Ectodermal cell (in vitro differentiated cells): ENCODE measurements at regions not wholly inside any gene's neighbourhood (a gene's known extent, or its start where the extent isn't known, plus 50 kb on each side); places are given as distances from the start of the nearest gene placed in this dataset.

ENCODE experiments used
- H3K27ac ChIP-seq: 2 replicates; pipeline ENCODE4 v1.7.0; 2013; ENCODE audit warnings: mild to moderate bottlenecking, low read depth, low read length; ENCODE audit not compliant: insufficient read depth, poor library complexity, severe bottlenecking
- H3K27me3 ChIP-seq: 2 replicates; pipeline ENCODE4 v1.7.0; 2013; ENCODE audit warnings: mild to moderate bottlenecking, low read length; ENCODE audit not compliant: insufficient read depth, control insufficient read depth, poor library complexity, severe bottlenecking
- H3K36me3 ChIP-seq: one replicate; pipeline ENCODE4 v1.7.0; 2013; ENCODE audit warnings: low read length; ENCODE audit not compliant: control insufficient read depth, insufficient read depth
- H3K4me1 ChIP-seq: one replicate; pipeline ENCODE4 v1.7.0; 2013; ENCODE audit warnings: low read length; ENCODE audit not compliant: control insufficient read depth, insufficient read depth
- H3K4me3 ChIP-seq: 2 replicates; pipeline ENCODE4 v1.7.0; 2013; ENCODE audit warnings: low read depth, low read length, control low read depth; ENCODE audit not compliant: insufficient read depth
- H3K9me3 ChIP-seq: 2 replicates; pipeline ENCODE4 v1.7.0; 2013; ENCODE audit warnings: mild to moderate bottlenecking, low read length, moderate library complexity; ENCODE audit not compliant: control insufficient read depth
- WGBS, 2 experiments: methylation state at CpG; one replicate each; pipeline ENCODE4 v1.1.7; 2013; ENCODE audit warnings: missing lambda C conversion rate in 2 of 2; 5-methylcytosine and 5-hydroxymethylcytosine counted together

DNA sequence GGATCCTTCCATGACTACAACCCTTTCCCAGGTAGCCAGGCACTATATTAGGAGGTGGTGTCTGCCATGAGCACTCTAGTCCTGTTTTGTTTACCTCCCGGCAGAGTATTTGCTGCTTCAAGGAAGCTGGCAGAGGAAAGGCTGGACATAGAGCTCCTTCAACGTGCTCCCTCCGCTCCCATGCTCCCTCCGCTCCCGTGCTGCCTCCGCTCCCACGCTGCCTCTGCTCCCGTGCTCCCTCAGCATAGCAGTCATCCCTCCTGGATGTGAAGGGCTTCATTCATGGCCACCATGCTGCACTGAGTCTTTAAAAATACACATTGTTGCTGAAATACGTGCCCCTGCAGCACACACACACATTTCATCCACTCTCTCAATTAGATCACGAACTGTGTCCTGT is 181.9 kb upstream of the MYT1L start:
- H3K27ac ChIP-seq: no peak overlapping the region
- no peak overlapping the region for H3K4me3 ChIP-seq
- WGBS, 2 experiments: 93 to 94% methylated on average over 10 of the region's 10 CpGs
- H3K36me3 ChIP-seq: no peaks in the 10 kb centered on the region
- no peaks in the 10 kb centered on the region for H3K4me1 ChIP-seq
- no peaks in the 10 kb centered on the region for H3K27me3 ChIP-seq
- H3K9me3 ChIP-seq: no peaks in the 10 kb centered on the region

DNA sequence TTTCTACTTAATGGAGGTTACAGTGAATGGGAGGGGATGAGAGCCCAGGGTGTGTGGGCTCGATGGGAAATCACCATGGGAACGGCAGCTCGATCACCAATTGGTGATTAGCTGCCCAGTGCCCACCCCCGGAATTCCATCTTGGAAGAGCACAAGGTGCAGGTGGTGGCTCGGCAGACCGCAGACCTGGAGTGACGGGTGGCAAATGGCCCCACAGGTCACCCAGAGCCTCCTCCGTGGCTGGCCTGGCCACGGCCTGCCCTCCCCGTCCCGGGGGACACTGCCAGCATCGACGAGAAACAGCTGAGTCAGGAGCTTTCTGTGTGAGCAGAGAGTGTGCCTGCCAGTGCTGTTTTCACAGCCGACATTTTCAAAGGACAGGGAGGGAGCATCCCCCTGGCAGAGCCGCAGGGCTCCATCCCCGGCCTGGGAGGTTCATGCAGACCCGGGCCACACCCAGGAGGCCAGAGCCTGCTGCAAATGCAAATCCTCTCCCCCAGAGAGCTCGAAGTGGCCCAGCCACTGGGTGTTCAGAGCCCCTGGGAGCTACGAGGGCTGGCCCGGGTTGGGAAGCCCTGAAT is 176.4 kb upstream of the MYT1L start:
- 80 to 83% methylated on average over 20 of the region's 20 CpGs for WGBS, 2 experiments
- Histone ChIP-seq H3K9me3 (no peaks in the 10 kb centered on the region), H3K4me3 (no peak overlapping the region), H3K36me3 (no peaks in the 10 kb centered on the region), H3K4me1 (peaks cover 4% of the 10 kb centered on the region), H3K27ac (no peak overlapping the region), H3K27me3 (no peaks in the 10 kb centered on the region)

GRCh38 chr2:2506536-2506935 is 175.5 kb upstream of the MYT1L start:
- Histone ChIP-seq H3K4me3 (no peak overlapping the region), H3K27ac (no peak overlapping the region), H3K4me1 (peaks cover 4% of the 10 kb centered on the region), H3K9me3 (no peaks in the 10 kb centered on the region), H3K27me3 (no peaks in the 10 kb centered on the region), H3K36me3 (no peaks in the 10 kb centered on the region)
- WGBS, 2 experiments: 97% methylated on average over 5 to 6 of the region's 6 CpGs

DNA sequence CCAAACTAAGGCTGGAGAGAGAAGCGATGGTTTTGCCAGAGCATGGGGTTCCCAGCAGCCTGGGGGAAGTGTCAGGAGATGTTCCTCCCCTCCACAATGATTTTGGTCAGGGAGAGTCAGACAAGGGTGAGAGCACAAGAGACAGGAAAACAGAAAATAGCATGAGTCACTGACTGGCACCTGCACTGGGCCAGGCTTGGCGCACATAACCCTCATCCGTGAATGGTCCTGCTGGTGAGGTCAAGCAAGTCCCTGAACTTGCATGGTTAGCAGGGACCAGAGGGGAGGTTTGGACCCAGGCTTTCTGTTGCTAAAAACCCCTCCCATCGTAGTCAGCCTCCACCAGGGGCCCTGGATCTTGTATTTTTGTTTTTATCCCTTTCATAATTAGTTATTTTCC is 174.5 kb upstream of the MYT1L start:
- H3K27me3 ChIP-seq: no peaks in the 10 kb centered on the region
- H3K36me3 ChIP-seq: no peaks in the 10 kb centered on the region
- no peak overlapping the region for H3K27ac ChIP-seq
- no peak overlapping the region for H3K4me3 ChIP-seq
- 92 to 93% methylated on average over 4 of the region's 4 CpGs for WGBS, 2 experiments
- H3K4me1 ChIP-seq: peaks cover 4% of the 10 kb centered on the region
- H3K9me3 ChIP-seq: no peaks in the 10 kb centered on the region

DNA sequence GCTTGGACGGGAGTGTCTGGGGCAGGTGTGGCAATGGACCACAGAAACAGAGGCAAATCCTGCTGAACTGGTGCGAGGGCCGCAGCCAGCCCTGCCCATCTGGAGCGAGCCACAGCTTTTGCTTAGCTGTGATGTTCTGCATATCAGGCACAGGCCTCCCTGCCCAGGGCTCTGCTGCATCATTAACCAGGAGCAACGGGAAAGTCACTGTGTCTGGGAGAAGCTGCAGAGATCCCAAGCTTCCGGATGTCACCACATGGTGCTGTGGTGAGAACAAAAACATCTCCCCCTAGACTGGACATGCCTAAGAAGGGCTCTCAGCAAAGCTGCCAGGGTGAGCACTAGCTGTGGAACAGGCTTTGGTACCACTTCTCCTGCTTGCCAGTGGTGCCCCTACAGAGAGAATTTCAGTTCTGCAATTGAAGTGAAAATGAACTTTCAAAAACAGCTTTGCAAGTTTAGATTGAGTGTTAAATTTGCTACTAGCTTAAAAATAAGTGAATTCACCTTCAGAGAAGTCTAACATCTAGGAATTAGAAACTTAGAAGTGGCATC is 172.9 kb upstream of the MYT1L start:
- no peaks in the 10 kb centered on the region for H3K9me3 ChIP-seq
- no peak overlapping the region for H3K4me3 ChIP-seq
- no peaks in the 10 kb centered on the region for H3K36me3 ChIP-seq
- 87 to 88% methylated on average over 6 of the region's 6 CpGs for WGBS, 2 experiments
- no peaks in the 10 kb centered on the region for H3K27me3 ChIP-seq
- peaks cover 4% of the 10 kb centered on the region for H3K4me1 ChIP-seq
- no peak overlapping the region for H3K27ac ChIP-seq

GRCh38 chr2:2502201-2502549 is 171.1 kb upstream of the MYT1L start:
- H3K27me3 ChIP-seq: no peaks in the 10 kb centered on the region
- H3K4me3 ChIP-seq: no peak overlapping the region

DNA sequence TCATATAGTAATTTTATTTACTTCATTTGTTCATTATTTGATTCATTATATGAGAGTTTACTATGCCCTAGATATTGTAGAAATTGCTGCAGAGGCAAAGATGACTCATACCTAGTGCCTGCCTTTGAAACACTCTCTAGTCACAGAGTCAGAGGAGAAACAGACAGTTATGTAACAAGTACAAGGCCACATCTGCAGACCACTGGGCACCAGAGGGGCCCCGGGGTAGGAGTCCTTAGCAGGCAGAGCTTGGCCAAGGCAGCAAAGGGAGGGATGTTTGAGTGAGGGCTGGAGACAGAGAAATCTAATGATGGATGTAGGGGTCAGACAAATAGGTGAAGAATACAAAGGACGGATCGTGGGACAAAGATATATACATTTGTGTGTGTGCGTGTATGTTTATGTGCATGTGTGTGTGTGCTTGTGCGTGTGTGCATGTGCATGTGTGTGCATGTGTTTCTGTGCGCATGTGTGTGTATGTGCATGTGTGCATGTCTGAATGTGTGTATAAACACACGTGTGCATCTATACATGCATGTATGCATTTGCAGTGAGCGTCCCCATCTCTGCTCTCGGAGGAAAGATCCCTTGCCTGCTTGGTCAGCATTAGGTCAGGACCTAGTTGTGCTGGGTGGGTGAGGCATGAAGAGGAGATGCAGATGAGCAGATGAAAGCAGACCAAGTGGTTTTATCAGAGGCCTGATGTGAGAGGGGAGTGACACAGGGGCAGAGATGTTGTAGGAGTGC is 170.6 kb upstream of the MYT1L start:
- Histone ChIP-seq H3K36me3 (no peaks in the 10 kb centered on the region), H3K27ac (no peak overlapping the region), H3K4me1 (no peaks in the 10 kb centered on the region), H3K27me3 (no peaks in the 10 kb centered on the region), H3K4me3 (no peak overlapping the region), H3K9me3 (no peaks in the 10 kb centered on the region)
- 93 to 94% methylated on average over 9 of the region's 9 CpGs for WGBS, 2 experiments

More at GRCh38 chr2:2502201-2502549, 171.1 kb upstream of the MYT1L start:
- Histone ChIP-seq H3K27ac (no peak overlapping the region), H3K36me3 (no peaks in the 10 kb centered on the region), H3K4me1 (no peaks in the 10 kb centered on the region), H3K9me3 (no peaks in the 10 kb centered on the region)
- WGBS, 2 experiments: 87 to 89% methylated on average over 4 of the region's 4 CpGs

DNA sequence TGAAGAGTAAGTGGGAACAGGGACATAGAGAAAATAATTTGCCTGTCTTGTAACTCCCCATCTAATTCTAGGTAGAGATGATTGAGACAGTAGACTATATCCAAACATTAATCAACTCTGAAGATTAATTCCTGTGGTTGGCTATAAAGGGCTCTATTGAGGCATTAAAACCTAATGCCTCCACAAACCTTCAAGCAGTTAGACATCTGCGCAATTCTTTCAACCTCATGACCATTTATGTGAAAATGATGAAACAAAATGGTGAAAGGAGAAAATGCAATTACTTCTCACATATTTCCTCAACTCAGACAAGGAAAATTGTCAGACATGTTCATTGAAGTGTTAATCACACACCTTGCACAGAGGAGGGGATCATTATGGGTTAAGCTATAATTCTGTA is 164.5 kb upstream of the MYT1L start:
- Histone ChIP-seq H3K4me3 (no peak overlapping the region), H3K4me1 (no peaks in the 10 kb centered on the region)
- no CpG with 5 or more reads among the region's 1 CpG for WGBS, 2 experiments

DNA sequence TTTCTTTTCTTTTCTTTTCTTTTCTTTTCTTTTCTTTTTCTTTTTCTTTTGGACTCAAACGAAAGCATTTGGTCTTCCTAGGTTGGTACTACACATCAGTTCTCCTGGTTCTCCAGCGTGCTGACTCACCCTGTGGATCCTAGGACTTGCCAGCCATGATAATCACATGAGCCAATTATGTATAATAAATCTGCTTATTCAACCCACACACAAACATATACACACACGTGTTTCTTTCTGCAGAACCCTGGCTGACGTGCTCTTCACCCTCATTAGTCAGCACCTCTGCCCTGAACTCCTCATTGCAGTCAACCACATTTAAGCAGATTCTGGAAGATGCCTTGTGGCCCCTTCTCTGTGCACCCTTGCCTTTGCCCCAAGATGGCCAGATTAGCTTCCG is 162.4 kb upstream of the MYT1L start:
- Histone ChIP-seq H3K4me3 (no peak overlapping the region), H3K4me1 (no peaks in the 10 kb centered on the region), H3K27ac (no peak overlapping the region), H3K9me3 (no peaks in the 10 kb centered on the region), H3K27me3 (no peaks in the 10 kb centered on the region), H3K36me3 (no peaks in the 10 kb centered on the region)
- WGBS, 2 experiments: 91 to 93% methylated on average over 5 of the region's 5 CpGs

More for the DNA sequence above, 164.5 kb upstream of the MYT1L start:
- Histone ChIP-seq H3K27ac (no peak overlapping the region), H3K27me3 (no peaks in the 10 kb centered on the region), H3K9me3 (no peaks in the 10 kb centered on the region), H3K36me3 (no peaks in the 10 kb centered on the region)

GRCh38 chr2:2492800-2493199 is 161.7 kb upstream of the MYT1L start:
- Histone ChIP-seq H3K27ac (no peak overlapping the region), H3K4me3 (no peak overlapping the region), H3K27me3 (no peaks in the 10 kb centered on the region), H3K9me3 (no peaks in the 10 kb centered on the region), H3K4me1 (no peaks in the 10 kb centered on the region), H3K36me3 (no peaks in the 10 kb centered on the region)
- 92% methylated on average over 4 of the region's 4 CpGs for WGBS, 2 experiments
